Ishikawa (cell line): ENCODE measurements at regions not wholly inside any gene's neighbourhood (a gene's known extent, or its start where the extent isn't known, plus 50 kb on each side); places are given as distances from the start of the nearest gene placed in this dataset.

Experiments
- CEBPB ChIP-seq: IDR thresholded peaks from 2 replicates; pipeline ENCODE4 v1.6.1; 2012
- CREB1 ChIP-seq: IDR thresholded peaks from 2 replicates; pipeline ENCODE4 v1.6.1; 2012; ENCODE audit warnings: low read depth
- EGR1 ChIP-seq: IDR thresholded peaks from 2 replicates; pipeline ENCODE4 v1.6.1; 2012
- EP300 ChIP-seq: IDR thresholded peaks from 2 replicates; pipeline ENCODE4 v1.6.1; 2012; ENCODE audit warnings: borderline replicate concordance
- FOXM1 ChIP-seq: IDR thresholded peaks from 2 replicates; pipeline ENCODE4 v1.6.1; 2012; ENCODE audit warnings: low read depth, borderline replicate concordance
- NFIC ChIP-seq: IDR thresholded peaks from 2 replicates; pipeline ENCODE4 v1.6.1; 2012
- RAD21 ChIP-seq: IDR thresholded peaks from 2 replicates; pipeline ENCODE4 v1.6.1; 2012; ENCODE audit warnings: low read depth
- REST ChIP-seq: IDR thresholded peaks from 2 replicates; pipeline ENCODE4 v1.6.1; 2012; ENCODE audit warnings: low read depth, mild to moderate bottlenecking
- TAF1 ChIP-seq: IDR thresholded peaks from 2 replicates; pipeline ENCODE4 v1.6.1; 2012; ENCODE audit warnings: low read depth, mild to moderate bottlenecking
- TCF12 ChIP-seq: IDR thresholded peaks from 2 replicates; pipeline ENCODE4 v1.6.1; 2012; ENCODE audit warnings: low read depth
- TEAD4 ChIP-seq: IDR thresholded peaks from 2 replicates; pipeline ENCODE4 v1.6.1; 2012
- YY1 ChIP-seq: IDR thresholded peaks from 2 replicates; pipeline ENCODE4 v1.6.1; 2012; ENCODE audit warnings: low read depth
- ZBTB7A ChIP-seq: IDR thresholded peaks from 2 replicates; pipeline ENCODE4 v1.6.1; 2012; ENCODE audit warnings: low read depth
- TF ChIP-seq, protein P1 (sequence below): IDR thresholded peaks from 2 replicates; pipeline ENCODE4 v1.6.1; 2012

GRCh38 chr5:100418231-100418630 is 116.9 kb upstream of the FAM174A start:
- TF ChIP-seq TEAD4 (no peak), REST (no peak), CEBPB (no peak), ZBTB7A (no peak), NFIC (no peak), EP300 (no peak), FOXM1 (no peak), EGR1 (no peak), RAD21 (no peak), TAF1 (no peak), YY1 (no peak), CREB1 (no peak), TCF12 (no peak)
- TF ChIP-seq, protein P1, sequence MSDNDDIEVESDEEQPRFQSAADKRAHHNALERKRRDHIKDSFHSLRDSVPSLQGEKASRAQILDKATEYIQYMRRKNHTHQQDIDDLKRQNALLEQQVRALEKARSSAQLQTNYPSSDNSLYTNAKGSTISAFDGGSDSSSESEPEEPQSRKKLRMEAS: no peak
